Neural cell (in vitro differentiated cells): ENCODE measurements at regions not wholly inside any gene's neighbourhood (a gene's known extent, or its start where the extent isn't known, plus 50 kb on each side); places are given as distances from the start of the nearest gene placed in this dataset.

Experiments
- H2AFZ ChIP-seq: fragments of 200-600, 300-800 bp; sonication (generic), shearing (Covaris generic); 2 replicates; pipeline ENCODE4 v1.6.0; 2014; ENCODE audit warnings: low read depth, mild to moderate bottlenecking, antibody characterized with exemption, low read length, moderate library complexity
- H3F3A ChIP-seq: fragments of 200-600 bp; shearing (Covaris generic); 2 replicates; pipeline ENCODE4 v1.6.1; 2016; ENCODE audit warnings: mild to moderate bottlenecking, moderate library complexity, mixed read lengths, antibody characterized with exemption, low read length; ENCODE audit not compliant: insufficient read depth, poor library complexity, severe bottlenecking
- H3K27ac ChIP-seq: fragments of 200-600, 300-800 bp; sonication (generic), shearing (Covaris generic); 2 replicates; pipeline ENCODE4 v1.5.1; 2014; ENCODE audit warnings: mild to moderate bottlenecking, low read length, moderate library complexity
- H3K27me3 ChIP-seq: fragments of 300-800, 200-600 bp; sonication (generic), shearing (Covaris generic); 2 replicates; pipeline ENCODE4 v1.6.0; 2014; ENCODE audit warnings: mild to moderate bottlenecking, low read depth, low read length, moderate library complexity; ENCODE audit not compliant: insufficient read depth
- H3K36me3 ChIP-seq: fragments of 300-800, 200-600 bp; sonication (generic), shearing (Covaris generic); 2 replicates; pipeline ENCODE4 v1.5.1; 2014; ENCODE audit warnings: mild to moderate bottlenecking, antibody characterized with exemption, low read length, moderate library complexity; ENCODE audit not compliant: insufficient read depth
- H3K4me2 ChIP-seq: fragments of 300-800, 200-600 bp; sonication (generic), shearing (Covaris generic); 2 replicates; pipeline ENCODE4 v1.6.0; 2014; ENCODE audit warnings: mild to moderate bottlenecking, low read length
- H3K4me3 ChIP-seq: fragments of 300-800, 200-600 bp; sonication (generic), shearing (Covaris generic); 2 replicates; pipeline ENCODE4 v1.5.1; 2014; ENCODE audit warnings: mild to moderate bottlenecking, low read length, moderate library complexity
- H3K79me2 ChIP-seq: fragments of 200-600 bp; shearing (Covaris generic); replicated peaks from 2 replicates; pipeline ENCODE4 v1.6.0; 2014; ENCODE audit warnings: mild to moderate bottlenecking, low read length, moderate library complexity; ENCODE audit not compliant: insufficient read depth
- H3K9ac ChIP-seq: fragments of 300-800, 200-600 bp; sonication (generic), shearing (Covaris generic); 2 replicates; pipeline ENCODE4 v1.6.1; 2016; ENCODE audit warnings: mild to moderate bottlenecking, low read length, mixed read lengths
- H3K9me2 ChIP-seq: fragments of 200-600 bp; shearing (Covaris generic); 2 replicates; pipeline ENCODE4 v1.6.1; 2016; ENCODE audit warnings: mild to moderate bottlenecking, low read length, mixed read lengths; ENCODE audit not compliant: insufficient read depth
- H3K9me3 ChIP-seq: fragments of 200-600, 300-800 bp; sonication (generic), shearing (Covaris generic); 2 replicates; pipeline ENCODE4 v1.6.1; 2016; ENCODE audit warnings: mild to moderate bottlenecking, mixed run types, low read length, moderate library complexity, mixed read lengths
- H4K20me1 ChIP-seq: fragments of 200-600 bp; shearing (Covaris generic); 2 replicates; pipeline ENCODE4 v1.6.1; 2016; ENCODE audit warnings: mild to moderate bottlenecking, mixed run types; ENCODE audit not compliant: insufficient read depth
- CTCF ChIP-seq: fragments of 450-650 bp; IDR thresholded peaks from 2 replicates; pipeline ENCODE4 v1.5.1; 2014; ENCODE audit warnings: antibody characterized with exemption, mild to moderate bottlenecking, moderate library complexity; ENCODE audit not compliant: poor library complexity, severe bottlenecking
- EP300 ChIP-seq: fragments of 450-650 bp; conservative IDR thresholded peaks from 2 replicates; pipeline ENCODE4 v1.6.1; 2014; ENCODE audit warnings: antibody characterized with exemption, mild to moderate bottlenecking, moderate library complexity; ENCODE audit not compliant: poor library complexity, severe bottlenecking
- EZH2 ChIP-seq: fragments of 200-600, 300-800 bp; shearing (Covaris generic), sonication (generic); IDR thresholded peaks from 2 replicates; pipeline ENCODE4 v1.6.1; 2014; ENCODE audit warnings: antibody characterized with exemption, low read length, borderline replicate concordance, mild to moderate bottlenecking; ENCODE audit not compliant: insufficient read depth, poor library complexity, severe bottlenecking
- MXI1 ChIP-seq: fragments of 450-650 bp; conservative IDR thresholded peaks from 2 replicates; pipeline ENCODE4 v1.6.1; 2014; ENCODE audit warnings: antibody characterized with exemption, mild to moderate bottlenecking; ENCODE audit not compliant: poor library complexity, severe bottlenecking
- POLR2AphosphoS5 ChIP-seq: IDR thresholded peaks from 2 replicates; pipeline ENCODE4 v1.6.1; 2012
- RAD21 ChIP-seq: fragments of 450-650 bp; conservative IDR thresholded peaks from 2 replicates; pipeline ENCODE4 v1.6.1; 2014; ENCODE audit warnings: antibody characterized with exemption, mild to moderate bottlenecking, moderate library complexity
- REST ChIP-seq: IDR thresholded peaks from 2 replicates; pipeline ENCODE4 v1.6.1; 2012; ENCODE audit warnings: borderline replicate concordance
- SMC3 ChIP-seq: fragments of 450-650 bp; conservative IDR thresholded peaks from 2 replicates; pipeline ENCODE4 v1.6.1; 2014; ENCODE audit warnings: antibody characterized with exemption, mild to moderate bottlenecking, moderate library complexity; ENCODE audit not compliant: poor library complexity
- TAF1 ChIP-seq: IDR thresholded peaks from 2 replicates; pipeline ENCODE4 v1.6.1; 2012; ENCODE audit warnings: low read depth

GRCh38 chr1:48139275-48139674 lies 83.2 kb upstream of the SLC5A9 start:
- H3K9ac ChIP-seq = no peak overlapping the region
- no peaks in the 10 kb centered on the region for H3K36me3 ChIP-seq
- no peaks in the 10 kb centered on the region for H3K9me2 ChIP-seq
- no peaks in the 10 kb centered on the region for H3F3A ChIP-seq
- H3K4me3 ChIP-seq = no peak overlapping the region
- no peaks in the 10 kb centered on the region for H4K20me1 ChIP-seq
- H2AFZ ChIP-seq = no peak overlapping the region
- H3K27ac ChIP-seq = no peak overlapping the region
- no peaks in the 10 kb centered on the region for H3K9me3 ChIP-seq
- H3K79me2 ChIP-seq = no peaks in the 10 kb centered on the region
- TF ChIP-seq EZH2 (no peak), RAD21 (no peak), REST (no peak), TAF1 (no peak), EP300 (no peak)
- no peak overlapping the region for H3K4me2 ChIP-seq
- no peaks in the 10 kb centered on the region for H3K27me3 ChIP-seq

GRCh38 chr1:48127735-48128685 lies 94.5 kb upstream of the SLC5A9 start:
- Histone ChIP-seq H3K9me2 (no peaks in the 10 kb centered on the region), H4K20me1 (no peaks in the 10 kb centered on the region), H3K9ac (no peak overlapping the region), H3K36me3 (no peaks in the 10 kb centered on the region), H3K4me2 (no peak overlapping the region), H3K79me2 (no peaks in the 10 kb centered on the region), H3K27ac (no peak overlapping the region), H3K9me3 (no peaks in the 10 kb centered on the region), H3K27me3 (no peaks in the 10 kb centered on the region), H2AFZ (no peak overlapping the region), H3K4me3 (no peak overlapping the region), H3F3A (no peaks in the 10 kb centered on the region)
- TF ChIP-seq POLR2AphosphoS5 (no peak), TAF1 (no peak), EP300 (no peak), RAD21 (no peak), CTCF (no peak), MXI1 (no peak), EZH2 (no peak), REST (no peak), SMC3 (no peak)
